ENCODE measurements at regions not wholly inside any gene's neighbourhood (a gene's known extent, or its start where the extent isn't known, plus 50 kb on each side); places are given as distances from the start of the nearest gene placed in this dataset.

DNA sequence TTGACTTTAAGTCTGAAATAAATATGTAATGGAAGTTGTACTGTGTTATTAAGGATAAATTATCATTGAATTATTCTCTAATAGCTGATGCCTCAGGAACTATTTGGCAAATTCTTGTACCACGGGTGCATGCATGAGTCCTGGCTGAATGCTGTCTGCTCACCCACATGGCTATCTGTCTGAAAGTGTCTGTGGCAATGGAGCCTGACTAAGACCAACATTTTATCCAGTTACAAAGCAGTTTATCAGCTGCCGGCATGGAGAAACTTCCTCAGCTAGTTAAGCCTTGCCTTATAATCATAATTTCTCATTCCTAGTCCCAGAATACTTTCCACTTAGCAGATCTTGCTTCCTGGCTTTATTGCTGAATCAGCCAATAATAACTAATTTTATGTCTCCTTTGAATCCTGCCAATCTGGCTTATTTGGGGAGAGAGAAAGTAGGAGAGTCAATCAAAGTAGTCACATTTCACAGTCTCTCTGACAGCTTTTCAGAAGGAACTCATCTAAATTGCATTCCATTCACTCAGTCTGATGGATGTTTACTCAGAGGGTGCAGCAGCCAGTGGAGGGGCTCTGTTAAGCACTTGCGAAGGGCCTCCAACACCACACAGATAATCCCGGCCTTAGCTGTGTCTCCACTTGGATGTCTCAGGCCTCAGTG lies 280.6 kb upstream of the CLEC14A start:
- H3K4me3 ChIP-seq, result no peak overlapping the region
- no peaks in the 10 kb centered on the region for H3K4me1 ChIP-seq (ENCODE audit: insufficient read depth)
- no peaks in the 10 kb centered on the region for H3K27me3 ChIP-seq
- H2AFZ ChIP-seq, result no peak overlapping the region
- no peak overlapping the region for H3K4me2 ChIP-seq
- WGBS (ENCODE audit: low lambda C conversion rate, missing lambda C conversion rate), result 38% methylated on average over 4 of the region's 4 CpGs
- H3K79me2 ChIP-seq, result no peaks in the 10 kb centered on the region
- H3K9me2 ChIP-seq (replicated peaks; ENCODE audit: insufficient read depth), result no peaks in the 10 kb centered on the region
- no peaks in the 10 kb centered on the region for H3K9me3 ChIP-seq (ENCODE audit: low read depth)
- no peak for DNase-seq (ENCODE audit: low spot score)
- H3K27ac ChIP-seq, result no peak overlapping the region
- no peaks in the 10 kb centered on the region for H4K20me1 ChIP-seq (ENCODE audit: insufficient read depth, poor library complexity, severe bottlenecking)
- TF ChIP-seq, protein P1, sequence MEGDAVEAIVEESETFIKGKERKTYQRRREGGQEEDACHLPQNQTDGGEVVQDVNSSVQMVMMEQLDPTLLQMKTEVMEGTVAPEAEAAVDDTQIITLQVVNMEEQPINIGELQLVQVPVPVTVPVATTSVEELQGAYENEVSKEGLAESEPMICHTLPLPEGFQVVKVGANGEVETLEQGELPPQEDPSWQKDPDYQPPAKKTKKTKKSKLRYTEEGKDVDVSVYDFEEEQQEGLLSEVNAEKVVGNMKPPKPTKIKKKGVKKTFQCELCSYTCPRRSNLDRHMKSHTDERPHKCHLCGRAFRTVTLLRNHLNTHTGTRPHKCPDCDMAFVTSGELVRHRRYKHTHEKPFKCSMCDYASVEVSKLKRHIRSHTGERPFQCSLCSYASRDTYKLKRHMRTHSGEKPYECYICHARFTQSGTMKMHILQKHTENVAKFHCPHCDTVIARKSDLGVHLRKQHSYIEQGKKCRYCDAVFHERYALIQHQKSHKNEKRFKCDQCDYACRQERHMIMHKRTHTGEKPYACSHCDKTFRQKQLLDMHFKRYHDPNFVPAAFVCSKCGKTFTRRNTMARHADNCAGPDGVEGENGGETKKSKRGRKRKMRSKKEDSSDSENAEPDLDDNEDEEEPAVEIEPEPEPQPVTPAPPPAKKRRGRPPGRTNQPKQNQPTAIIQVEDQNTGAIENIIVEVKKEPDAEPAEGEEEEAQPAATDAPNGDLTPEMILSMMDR (IDR thresholded peaks at IDR 0.05; ENCODE audit: poor library complexity), result no peak
- no peak for TF ChIP-seq EZH2 (IDR thresholded peaks at IDR 0.05; ENCODE audit: borderline replicate concordance)
- TF ChIP-seq EZH2phosphoT487 (IDR thresholded peaks at IDR 0.05; ENCODE audit: low read depth, severe bottlenecking, unreplicated experiment), result no peak
- H3K36me3 ChIP-seq (replicated peaks; ENCODE audit: insufficient read depth, low read depth), result no peaks in the 10 kb centered on the region

DNA sequence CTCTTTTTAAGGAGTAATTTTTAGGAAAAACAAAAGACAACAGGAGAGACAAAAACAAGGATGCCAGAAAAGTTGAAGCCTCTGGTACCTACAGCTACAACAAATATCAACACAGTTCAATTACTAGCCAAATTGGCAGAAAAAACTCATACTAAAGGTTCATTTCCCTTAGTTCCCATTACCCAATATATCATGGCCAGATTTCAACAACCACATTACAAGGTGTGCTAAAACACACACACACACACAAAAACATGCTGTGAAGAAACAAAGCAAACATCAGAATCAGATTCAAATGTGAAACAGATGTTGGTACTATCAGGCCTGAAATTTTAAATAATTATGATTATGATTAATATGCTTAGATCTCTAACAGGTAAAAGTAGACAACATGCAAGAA lies 272.7 kb upstream of the CLEC14A start:
- Histone ChIP-seq H3K9me3 (ENCODE audit: low read depth) (no peaks in the 10 kb centered on the region), H3K4me1 (ENCODE audit: insufficient read depth) (no peaks in the 10 kb centered on the region), H4K20me1 (ENCODE audit: insufficient read depth, poor library complexity, severe bottlenecking) (no peaks in the 10 kb centered on the region), H3K4me2 (no peak overlapping the region), H3K4me3 (no peak overlapping the region), H3K27me3 (no peaks in the 10 kb centered on the region), H3K36me3 (replicated peaks; ENCODE audit: insufficient read depth, low read depth) (no peaks in the 10 kb centered on the region), H3K79me2 (no peaks in the 10 kb centered on the region), H3K27ac (no peak overlapping the region), H2AFZ (no peak overlapping the region), H3K9me2 (replicated peaks; ENCODE audit: insufficient read depth) (no peaks in the 10 kb centered on the region)
- TF ChIP-seq EZH2phosphoT487 (IDR thresholded peaks at IDR 0.05; ENCODE audit: low read depth, severe bottlenecking, unreplicated experiment) (no peak), EZH2 (IDR thresholded peaks at IDR 0.05; ENCODE audit: borderline replicate concordance) (no peak)
- DNase-seq (ENCODE audit: low spot score), result no peak

DNA sequence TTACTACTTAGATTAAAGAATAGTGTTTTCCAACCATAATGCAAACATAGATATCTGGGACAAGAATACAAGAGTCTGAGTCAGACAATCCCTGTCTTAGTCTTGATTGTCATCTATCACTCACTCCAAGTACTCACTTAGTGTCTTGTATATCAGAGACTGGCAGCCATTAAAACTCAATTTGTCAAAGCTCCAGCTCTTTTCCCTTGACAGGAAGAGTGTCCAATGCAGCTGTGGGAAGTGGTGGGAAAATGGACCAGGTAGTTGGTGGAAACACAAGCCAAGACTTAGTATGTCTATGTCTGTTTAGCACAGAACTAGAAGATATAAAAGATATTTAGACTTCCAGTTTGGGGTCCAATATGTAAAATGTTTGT lies 271.6 kb upstream of the CLEC14A start:
- no peaks in the 10 kb centered on the region for H3K79me2 ChIP-seq
- H3K9me2 ChIP-seq (replicated peaks; ENCODE audit: insufficient read depth), result no peaks in the 10 kb centered on the region
- H3K4me2 ChIP-seq, result no peak overlapping the region
- TF ChIP-seq EZH2 (IDR thresholded peaks at IDR 0.05; ENCODE audit: borderline replicate concordance) (no peak), EZH2phosphoT487 (IDR thresholded peaks at IDR 0.05; ENCODE audit: low read depth, severe bottlenecking, unreplicated experiment) (no peak)
- TF ChIP-seq, protein P1 (IDR thresholded peaks at IDR 0.05; ENCODE audit: poor library complexity), result no peak
- no peaks in the 10 kb centered on the region for H3K27me3 ChIP-seq
- H3K36me3 ChIP-seq (replicated peaks; ENCODE audit: insufficient read depth, low read depth), result no peaks in the 10 kb centered on the region
- H4K20me1 ChIP-seq (ENCODE audit: insufficient read depth, poor library complexity, severe bottlenecking), result no peaks in the 10 kb centered on the region
- H2AFZ ChIP-seq, result no peak overlapping the region
- no peak overlapping the region for H3K4me3 ChIP-seq
- H3K9me3 ChIP-seq (ENCODE audit: low read depth), result no peaks in the 10 kb centered on the region
- DNase-seq (ENCODE audit: low spot score), result no peak
- no peak overlapping the region for H3K27ac ChIP-seq
- no peaks in the 10 kb centered on the region for H3K4me1 ChIP-seq (ENCODE audit: insufficient read depth)

DNA sequence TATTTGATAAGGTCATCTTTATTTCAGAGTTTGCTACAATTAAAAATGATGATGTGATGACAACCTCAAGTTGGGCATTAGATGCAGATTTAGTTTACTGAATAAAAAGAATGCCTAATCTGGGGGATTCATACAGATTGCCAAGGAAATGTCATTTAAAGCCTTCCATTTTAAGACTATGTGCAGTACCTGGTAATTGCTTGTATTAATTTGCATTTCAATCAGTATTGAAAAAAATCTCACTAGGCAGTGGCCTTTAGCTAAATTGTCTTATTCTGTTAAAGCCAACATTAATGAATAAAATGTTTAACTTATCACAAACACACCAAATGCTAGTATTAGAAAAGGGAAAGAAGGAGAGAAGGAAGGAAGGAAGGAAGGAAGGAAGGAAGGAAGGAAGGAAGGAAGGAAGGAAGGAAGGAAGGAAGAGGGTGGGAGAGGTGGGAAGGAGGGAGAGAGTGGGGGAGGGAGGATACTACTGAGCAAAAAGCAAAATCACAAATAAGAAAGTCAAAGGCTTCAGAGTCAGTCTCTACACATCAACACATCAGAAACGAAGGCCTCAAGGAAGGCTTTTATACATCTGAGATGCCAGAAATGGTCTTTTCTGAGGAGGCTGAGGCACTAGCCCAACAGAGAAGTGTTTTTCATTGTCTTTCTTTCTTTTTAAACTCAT lies 271.1 kb upstream of the CLEC14A start:
- H3K27me3 ChIP-seq, result no peaks in the 10 kb centered on the region
- no peaks in the 10 kb centered on the region for H3K9me2 ChIP-seq (replicated peaks; ENCODE audit: insufficient read depth)
- no peak overlapping the region for H3K4me3 ChIP-seq
- H3K36me3 ChIP-seq (replicated peaks; ENCODE audit: insufficient read depth, low read depth), result no peaks in the 10 kb centered on the region
- no peaks in the 10 kb centered on the region for H3K4me1 ChIP-seq (ENCODE audit: insufficient read depth)
- no peaks in the 10 kb centered on the region for H3K79me2 ChIP-seq
- 86% methylated on average over 1 of the region's 1 CpG for WGBS (ENCODE audit: low lambda C conversion rate, missing lambda C conversion rate)
- TF ChIP-seq EZH2phosphoT487 (IDR thresholded peaks at IDR 0.05; ENCODE audit: low read depth, severe bottlenecking, unreplicated experiment), result no peak
- TF ChIP-seq EZH2 (IDR thresholded peaks at IDR 0.05; ENCODE audit: borderline replicate concordance), result no peak
- TF ChIP-seq, protein P1 (IDR thresholded peaks at IDR 0.05; ENCODE audit: poor library complexity), result no peak
- H3K9me3 ChIP-seq (ENCODE audit: low read depth), result no peaks in the 10 kb centered on the region
- no peak overlapping the region for H2AFZ ChIP-seq
- no peak overlapping the region for H3K27ac ChIP-seq
- no peak overlapping the region for H3K4me2 ChIP-seq
- H4K20me1 ChIP-seq (ENCODE audit: insufficient read depth, poor library complexity, severe bottlenecking), result no peaks in the 10 kb centered on the region
- no peak for DNase-seq (ENCODE audit: low spot score)
